ENCODE measurements at regions not wholly inside any gene's neighbourhood (a gene's known extent, or its start where the extent isn't known, plus 50 kb on each side); places are given as distances from the start of the nearest gene placed in this dataset.

DNA sequence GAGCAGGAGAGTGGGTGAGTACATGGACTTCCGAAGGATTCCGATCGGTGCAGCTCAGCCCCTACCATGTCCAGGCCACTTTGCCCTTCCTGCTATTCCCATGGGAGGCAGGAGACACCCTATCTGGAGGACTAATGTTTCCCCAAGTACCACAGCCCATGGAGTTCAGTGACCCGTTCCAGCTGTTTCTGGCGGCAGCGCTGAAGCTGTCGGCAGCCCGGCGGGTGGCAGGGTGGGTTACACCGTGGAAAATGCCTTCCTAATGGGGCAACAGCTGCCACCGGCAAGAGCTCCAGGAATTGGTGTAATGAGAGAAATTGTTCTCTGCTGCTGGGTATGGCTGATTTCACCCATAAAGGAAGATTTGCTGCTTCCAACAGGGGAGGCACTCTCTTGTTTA, 98.3 kb downstream of the MYCN start:
- no peak for TF ChIP-seq EZH2 (IDR thresholded peaks at IDR 0.05; ENCODE audit: borderline replicate concordance, low read length)
- TF ChIP-seq, protein P1, sequence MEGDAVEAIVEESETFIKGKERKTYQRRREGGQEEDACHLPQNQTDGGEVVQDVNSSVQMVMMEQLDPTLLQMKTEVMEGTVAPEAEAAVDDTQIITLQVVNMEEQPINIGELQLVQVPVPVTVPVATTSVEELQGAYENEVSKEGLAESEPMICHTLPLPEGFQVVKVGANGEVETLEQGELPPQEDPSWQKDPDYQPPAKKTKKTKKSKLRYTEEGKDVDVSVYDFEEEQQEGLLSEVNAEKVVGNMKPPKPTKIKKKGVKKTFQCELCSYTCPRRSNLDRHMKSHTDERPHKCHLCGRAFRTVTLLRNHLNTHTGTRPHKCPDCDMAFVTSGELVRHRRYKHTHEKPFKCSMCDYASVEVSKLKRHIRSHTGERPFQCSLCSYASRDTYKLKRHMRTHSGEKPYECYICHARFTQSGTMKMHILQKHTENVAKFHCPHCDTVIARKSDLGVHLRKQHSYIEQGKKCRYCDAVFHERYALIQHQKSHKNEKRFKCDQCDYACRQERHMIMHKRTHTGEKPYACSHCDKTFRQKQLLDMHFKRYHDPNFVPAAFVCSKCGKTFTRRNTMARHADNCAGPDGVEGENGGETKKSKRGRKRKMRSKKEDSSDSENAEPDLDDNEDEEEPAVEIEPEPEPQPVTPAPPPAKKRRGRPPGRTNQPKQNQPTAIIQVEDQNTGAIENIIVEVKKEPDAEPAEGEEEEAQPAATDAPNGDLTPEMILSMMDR (IDR thresholded peaks at IDR 0.05; ENCODE audit: low read length), result no peak
